ENCODE measurements at regions not wholly inside any gene's neighbourhood (a gene's known extent, or its start where the extent isn't known, plus 50 kb on each side); places are given as distances from the start of the nearest gene placed in this dataset.

GRCh38 chr4:38489924-38490639 lies 173.9 kb upstream of the KLF3 start:
- no peak for DNase-seq

DNA sequence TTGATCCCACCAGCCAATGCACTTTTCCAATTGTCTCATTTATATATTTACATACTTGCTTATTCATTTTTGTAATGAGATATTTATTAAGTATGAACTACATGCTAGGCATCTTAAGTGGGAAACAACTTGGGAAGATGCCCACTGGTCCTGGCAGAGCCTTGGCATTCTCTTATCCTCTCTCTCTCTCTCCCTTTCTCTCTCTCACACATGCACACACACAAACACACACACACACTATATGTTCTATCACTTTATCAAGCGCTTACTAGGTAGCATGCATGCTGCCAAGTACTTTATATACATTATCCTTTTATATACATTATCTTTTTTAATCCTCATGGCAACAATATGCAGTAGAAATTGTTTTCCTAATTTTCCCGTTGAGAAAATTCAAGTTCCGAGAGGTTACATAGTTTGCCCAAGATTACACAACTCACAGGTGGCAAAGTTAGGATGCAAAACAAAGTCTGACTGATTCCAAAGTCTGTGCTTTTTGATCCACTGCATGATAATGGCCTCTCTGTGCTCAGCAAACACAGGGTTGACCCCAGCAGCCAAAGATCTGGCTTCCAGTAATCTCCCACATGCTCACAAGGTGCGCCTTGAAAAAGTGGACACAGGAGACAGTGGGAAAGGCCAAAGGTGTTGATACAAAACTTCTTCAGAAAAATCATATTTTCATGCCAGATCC lies 173.1 kb upstream of the KLF3 start:
- no peak for DNase-seq

- no peak for DNase-seq
Observed at GRCh38 chr4:38491854-38492478, 172.0 kb upstream of the KLF3 start.

- no peak for DNase-seq
Observed at GRCh38 chr4:38493066-38493465, 170.9 kb upstream of the KLF3 start.

DNA sequence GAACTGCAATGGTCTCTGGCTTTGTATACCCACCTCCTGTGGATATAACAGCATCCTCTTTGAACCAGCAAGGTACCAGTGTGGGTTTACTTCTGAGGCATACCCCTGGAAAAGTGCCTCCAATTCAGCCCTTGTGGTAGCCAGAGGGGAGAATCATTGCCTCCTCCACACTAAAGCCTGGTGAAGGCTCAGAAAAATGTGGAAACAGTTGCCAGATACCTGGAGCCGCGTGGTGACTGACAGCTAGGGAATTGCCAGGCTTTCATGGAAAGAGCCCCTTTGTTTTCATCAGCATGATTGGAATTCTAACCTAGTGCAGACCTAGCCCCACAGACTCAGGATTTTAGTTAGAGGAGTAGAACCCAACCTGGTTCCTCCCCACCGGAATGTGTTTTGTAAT lies 168.6 kb upstream of the KLF3 start:
- no peak for DNase-seq

GRCh38 chr4:38497121-38497520 lies 166.9 kb upstream of the KLF3 start:
- no peak for DNase-seq

- no peak for DNase-seq
Observed at GRCh38 chr4:38499101-38499500, 164.9 kb upstream of the KLF3 start.

DNA sequence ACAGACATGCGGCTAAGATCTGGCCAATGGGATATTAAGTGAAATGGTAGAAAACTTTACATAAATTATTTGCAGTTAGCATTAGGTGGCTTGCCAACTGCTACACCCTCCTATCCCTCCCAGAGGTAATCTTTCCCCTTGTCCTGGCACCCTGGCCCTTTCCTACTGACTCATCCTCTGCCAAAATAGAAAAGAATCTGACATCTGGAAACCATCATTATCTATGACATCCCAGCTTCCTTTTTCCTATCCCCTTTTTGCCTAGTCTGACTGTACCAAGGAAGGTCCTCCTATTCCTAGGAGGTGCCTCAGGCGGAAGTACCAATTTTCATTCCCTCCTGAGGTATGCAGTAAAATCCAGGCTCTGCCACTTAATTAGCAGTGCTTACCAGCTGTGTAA lies 163.6 kb upstream of the KLF3 start:
- no peak for DNase-seq

DNA sequence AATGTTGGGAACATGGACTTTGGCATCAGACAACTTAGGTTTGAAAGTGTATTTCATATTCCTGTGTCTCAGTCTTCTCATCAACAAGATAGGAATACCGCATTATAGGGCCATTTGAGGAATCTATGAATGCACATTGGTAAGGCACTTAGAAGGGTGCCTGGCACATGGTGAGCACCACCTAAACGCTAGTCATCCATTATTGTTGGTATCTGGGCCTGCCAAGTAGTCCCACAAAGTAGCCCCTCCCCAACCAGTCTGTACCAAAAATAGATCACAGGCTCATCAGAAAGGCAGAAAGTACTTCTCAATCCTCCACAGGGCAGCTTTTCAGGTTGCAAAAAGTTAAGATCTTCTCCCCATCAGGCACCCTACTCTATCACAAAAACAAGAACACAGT lies 162.3 kb upstream of the KLF3 start:
- no peak for DNase-seq

GRCh38 chr4:38503689-38504395 lies 160.2 kb upstream of the KLF3 start:
- no peak for DNase-seq

DNA sequence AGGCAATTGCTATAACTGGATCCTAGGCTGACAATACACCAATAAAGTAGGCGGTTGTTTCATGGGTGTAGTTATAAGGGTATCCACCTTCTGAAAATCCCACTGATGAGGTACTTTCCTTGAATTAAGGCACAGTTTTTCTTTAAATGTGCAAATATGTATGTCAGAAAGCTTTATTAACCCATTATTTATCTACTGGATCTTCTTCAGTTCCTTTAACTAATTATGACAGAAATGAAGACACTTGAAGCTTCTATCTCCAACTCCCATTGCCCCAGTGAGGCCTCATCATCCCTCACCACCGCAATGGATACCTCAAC lies 159.6 kb upstream of the KLF3 start:
- no peak for DNase-seq

GRCh38 chr4:38509551-38509950 lies 154.4 kb upstream of the KLF3 start:
- no peak for DNase-seq

DNA sequence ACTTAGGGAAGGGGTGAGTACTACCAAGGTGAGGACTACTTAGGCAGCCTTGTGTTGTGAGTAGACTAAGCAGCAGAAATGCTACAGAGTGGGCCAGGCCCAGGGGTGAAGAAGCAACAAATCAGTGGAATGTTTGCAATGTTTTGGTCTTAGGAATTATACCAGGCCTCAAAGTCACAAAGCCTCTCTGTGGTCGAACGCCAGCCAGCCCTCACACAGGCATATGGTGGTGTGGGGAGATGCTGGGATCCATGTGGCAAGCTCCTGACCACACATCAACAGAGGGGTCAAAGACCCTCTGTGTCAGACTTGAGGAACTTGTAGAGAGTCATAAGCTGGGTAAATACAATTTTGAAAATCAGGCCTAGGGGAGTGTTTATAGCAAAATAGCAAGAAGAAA lies 153.8 kb upstream of the KLF3 start:
- no peak for DNase-seq

DNA sequence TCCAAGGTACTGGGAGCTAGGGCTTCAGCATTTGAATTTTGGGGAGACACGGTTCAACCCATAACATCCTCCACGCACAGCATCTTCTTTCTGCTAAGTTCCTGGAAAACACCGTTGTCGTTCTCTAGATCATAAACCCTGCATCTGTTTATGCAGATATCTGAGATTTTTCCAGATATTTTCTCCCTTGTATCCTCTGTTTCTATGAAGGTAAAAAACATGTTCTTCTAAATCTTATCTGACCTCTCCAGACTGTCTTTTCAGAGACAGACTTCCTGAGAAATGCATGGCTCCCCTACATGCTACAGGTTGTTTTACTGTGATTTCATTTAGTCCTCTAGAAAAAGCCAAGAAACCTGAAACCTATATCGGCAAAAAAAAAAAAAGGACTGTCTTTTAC lies 152.3 kb upstream of the KLF3 start:
- no peak for DNase-seq

DNA sequence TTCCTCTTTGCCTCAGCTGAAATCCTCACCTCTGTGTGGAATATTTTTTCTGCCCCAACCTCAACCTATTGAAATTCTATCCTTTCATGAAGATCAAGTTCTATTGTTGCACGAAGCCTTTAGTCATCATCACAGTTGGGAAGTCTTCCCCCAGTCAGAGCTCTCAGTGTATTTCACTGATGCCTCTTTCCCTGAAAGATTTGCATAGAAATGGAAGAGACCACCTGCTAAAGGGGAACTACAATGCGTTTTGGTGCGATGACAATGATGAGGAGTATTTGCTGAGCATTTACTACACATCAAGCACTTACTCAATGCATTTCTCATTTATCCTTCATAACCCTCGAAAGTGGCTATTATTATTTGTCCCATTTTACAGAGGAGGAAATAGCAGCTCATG lies 151.2 kb upstream of the KLF3 start:
- DNase-seq, result peak; percentile 57 to 68

DNA sequence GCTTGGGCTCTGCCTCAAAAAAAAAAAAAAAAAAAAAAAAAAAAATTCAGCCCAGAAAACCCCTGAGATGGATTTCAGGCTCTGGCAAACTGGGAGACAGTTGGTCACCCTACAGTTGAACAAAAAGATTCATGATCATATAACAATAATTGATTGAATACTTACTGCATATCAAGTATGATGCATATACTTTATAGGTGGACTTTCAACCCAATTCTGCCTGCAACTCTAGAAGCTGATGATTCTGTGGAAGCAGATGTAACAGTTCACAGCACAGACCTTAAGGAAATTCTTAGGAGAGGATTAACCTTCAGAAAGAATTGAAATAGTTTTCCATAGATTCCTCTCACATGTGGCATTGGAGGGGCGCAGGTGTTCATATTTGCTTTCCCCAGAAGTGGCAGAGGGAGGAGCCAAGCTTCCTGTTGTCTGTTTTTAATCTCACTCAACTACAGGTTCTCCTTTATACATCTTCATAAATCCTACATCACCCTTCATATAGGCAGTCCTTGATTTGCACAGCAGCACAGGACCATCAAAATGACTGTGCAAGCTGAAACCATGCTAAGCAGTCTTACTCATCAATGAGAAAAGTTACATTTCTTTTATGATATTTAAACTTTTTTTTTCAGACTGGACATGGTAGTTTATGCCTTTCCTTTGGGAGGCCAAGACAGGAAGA lies 149.4 kb upstream of the KLF3 start:
- DNase-seq, result no peak

GRCh38 chr4:38516190-38516589 lies 147.8 kb upstream of the KLF3 start:
- DNase-seq, result no peak

GRCh38 chr4:38519666-38520065 lies 144.3 kb upstream of the KLF3 start:
- no peak for DNase-seq

GRCh38 chr4:38523054-38523453 lies 140.9 kb upstream of the KLF3 start:
- DNase-seq, result no peak

DNA sequence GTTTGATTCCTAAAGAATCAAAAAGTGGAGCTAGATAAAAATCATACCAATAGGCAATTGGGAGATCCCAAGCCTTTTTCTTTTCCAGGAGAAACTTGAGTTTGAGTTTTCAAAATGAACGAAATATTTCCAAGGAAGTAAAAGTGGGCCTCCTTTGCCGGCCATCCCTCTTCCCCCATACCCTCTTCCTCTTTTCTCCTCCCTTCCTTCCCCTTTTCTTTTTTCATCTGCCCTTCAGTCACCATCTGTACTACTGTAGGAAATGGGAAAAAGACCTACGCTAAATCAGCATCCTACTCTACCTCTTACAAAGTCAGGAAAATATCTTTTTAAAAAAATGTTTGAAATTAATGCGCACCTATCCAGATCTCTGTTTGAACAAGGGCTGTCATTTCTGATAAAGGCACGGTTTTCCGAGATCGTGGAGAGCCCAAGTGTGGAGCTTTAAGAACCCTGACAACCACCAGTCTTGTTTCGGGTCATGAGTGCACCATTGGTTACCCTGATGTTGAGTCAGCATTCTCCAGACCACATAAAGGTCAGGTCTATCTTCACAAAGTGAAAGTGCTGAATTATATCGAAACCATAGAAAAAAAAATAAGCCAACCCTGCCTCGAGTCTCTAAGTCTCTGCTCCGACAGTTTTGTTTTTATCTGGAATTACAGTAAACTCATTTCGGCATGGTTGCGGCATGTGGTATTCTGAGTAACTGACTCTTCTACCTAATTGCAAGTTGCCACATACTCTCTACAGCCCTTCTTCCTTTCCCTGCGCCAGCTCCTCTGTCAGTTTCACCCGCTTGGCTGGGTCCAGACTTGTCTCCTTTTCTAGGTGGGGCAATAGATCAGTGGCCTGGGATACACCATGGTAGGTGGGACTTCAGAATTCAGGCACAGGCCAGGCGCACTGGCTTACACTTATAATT lies 140.2 kb upstream of the KLF3 start:
- DNase-seq, result no peak

DNA sequence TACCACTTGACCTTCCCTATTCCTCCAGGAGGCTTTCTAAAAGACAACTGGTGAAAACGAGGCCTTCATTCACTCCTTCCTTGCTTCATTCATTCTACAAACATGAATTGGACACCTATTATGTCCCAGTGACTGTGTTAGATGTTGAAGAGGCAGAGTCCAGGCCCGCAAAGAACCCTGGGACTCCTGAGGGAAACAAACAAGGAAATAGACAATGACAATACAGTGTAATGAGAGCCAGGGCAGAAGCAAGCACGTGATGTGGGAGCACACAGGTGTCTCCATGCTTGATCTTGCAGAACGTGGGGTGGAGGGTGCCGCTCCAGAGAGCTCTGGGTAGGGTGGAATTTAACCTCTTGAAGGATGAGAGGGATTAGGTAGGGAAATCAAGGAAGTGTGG lies 137.6 kb upstream of the KLF3 start:
- peak in 1 of 2 experiments; percentile 11 for DNase-seq
